Psoas muscle (tissue), 7 donors: ENCODE measurements at regions not wholly inside any gene's neighbourhood (a gene's known extent, or its start where the extent isn't known, plus 50 kb on each side); places are given as distances from the start of the nearest gene placed in this dataset.

Experiments used
- ATAC-seq, 4 donors: fragments of 200-7000 bp; cut with Tn5 transposase; one replicate each; pipeline ENCODE4 v1.9.1; 2020; ENCODE audit warnings: moderate library complexity in 3 of 4, mild to moderate bottlenecking in 2 of 4
- DNase-seq, 2 donors: peaks; one replicate each; pipeline ENCODE4 v3.0.0-alpha.2; 2020
- H3K27ac ChIP-seq: fragments of 200-600 bp; one replicate; pipeline ENCODE4 v1.8.0; 2022
- H3K27me3 ChIP-seq, 3 donors: fragments of 200-600 bp in 1 of 3; one replicate each; pipeline versions ENCODE4 v1.6.1 to v1.8.0; 2013 to 2022; ENCODE audit warnings: low read length in 2 of 3, mild to moderate bottlenecking in 2 of 3, moderate library complexity in 1 of 3; ENCODE audit not compliant: insufficient read depth in 3 of 3
- H3K36me3 ChIP-seq, 2 donors: fragments of 200-600 bp in 1 of 2; one replicate each; pipeline versions ENCODE4 v1.6.1 to v1.8.0; 2013 to 2022; ENCODE audit warnings: low read depth in 1 of 2, mild to moderate bottlenecking in 1 of 2, moderate library complexity in 1 of 2; ENCODE audit not compliant: insufficient read depth in 1 of 2
- H3K4me1 ChIP-seq: fragments of 200-600 bp; one replicate; pipeline ENCODE4 v1.8.0; 2022
- H3K4me3 ChIP-seq: fragments of 200-600 bp; one replicate; pipeline ENCODE4 v1.8.0; 2022; ENCODE audit warnings: mild to moderate bottlenecking
- H3K9me3 ChIP-seq: fragments of 200-600 bp; one replicate; pipeline ENCODE4 v1.8.0; 2022
- CTCF ChIP-seq: fragments of 200-600 bp; IDR thresholded peaks from one replicate; pipeline ENCODE4 v1.8.0; 2022; ENCODE audit warnings: antibody characterized with exemption
- WGBS, 3 donors: extraction: QIAGEN DNeasy Blood & Tissue Kit; methylation state at CpG; one replicate each; pipeline versions ENCODE4 v1.1.6 to v1.1.7; 2013; 5-methylcytosine and 5-hydroxymethylcytosine counted together
- intact Hi-C, 2 donors: fragments of 100-400 bp; cut with DNase I; formaldehyde crosslinking; loops; one replicate each; pipeline versions ENCODE4 v1.11.0 to v1.14.2; 2022
- donor health status: healthy with polysubstance abuse.
- donor health status: DM: no; HTN: no; CAD: no; lungs with moderate emphysema.
- donor health status: Bipolar disorder and iron deficiency.
- donor health status: healthy.
- donor health status: DM: yes; HTN: yes; CAD: no.
- donor health status: DM: no; HTN: no; CAD: no.
- donor health status: DM: yes; HTN: yes; CAD: no.

GRCh38 chr7:1300206-1300605 is 67.5 kb downstream of the UNCX start:
- DNase-seq, result peak in 1 of 2 donors; percentile 20
- Histone ChIP-seq H3K4me3 (no peak overlapping the region), H3K36me3 (no peaks in the 10 kb centered on the region), H3K9me3 (no peaks in the 10 kb centered on the region), H3K4me1 (no peaks in the 10 kb centered on the region), H3K27ac (no peak overlapping the region), H3K27me3 (peaks cover 0 to 65% (median 27%) of the 10 kb centered on the region in 3 donors)
- intact Hi-C loops, result no loop called here
- 67 to 77% (median 75%) methylated on average over 8 of the region's 8 CpGs for WGBS, 3 donors
- TF ChIP-seq CTCF, result no peak
- no peak for ATAC-seq

DNA sequence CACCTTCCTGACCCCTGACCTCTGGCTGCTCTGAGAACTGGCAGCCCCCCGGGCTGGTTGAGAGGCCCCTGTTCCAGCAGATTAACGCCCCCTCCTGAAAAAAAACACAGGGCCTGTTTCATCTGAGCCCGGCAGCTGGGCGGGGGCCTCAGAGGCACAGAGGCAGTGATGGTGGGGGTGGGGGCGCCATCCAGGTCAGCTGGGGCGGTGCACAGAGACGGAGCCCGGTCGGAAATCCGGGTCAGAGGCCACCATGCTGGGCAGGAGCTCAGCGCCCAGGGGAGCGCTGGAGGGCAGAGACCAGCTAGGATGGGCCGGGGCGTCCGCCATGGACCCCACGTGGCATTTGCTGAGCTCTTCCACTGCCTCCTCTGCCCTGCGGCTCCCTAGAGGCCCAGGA is 68.0 kb downstream of the UNCX start:
- no peak overlapping the region for H3K4me3 ChIP-seq
- no peak for TF ChIP-seq CTCF
- intact Hi-C loops, result no loop called here
- WGBS, 3 donors, result 60 to 65% (median 62%) methylated on average over 12 to 17 of the region's 17 CpGs
- ATAC-seq (no peak), DNase-seq (peak in 1 of 2 donors; percentile 42)
- H3K36me3 ChIP-seq, result no peaks in the 10 kb centered on the region
- no peaks in the 10 kb centered on the region for H3K9me3 ChIP-seq
- H3K4me1 ChIP-seq, result no peaks in the 10 kb centered on the region
- peaks cover 0 to 64% (median 25%) of the 10 kb centered on the region in 3 donors for H3K27me3 ChIP-seq
- H3K27ac ChIP-seq, result no peak overlapping the region

DNA sequence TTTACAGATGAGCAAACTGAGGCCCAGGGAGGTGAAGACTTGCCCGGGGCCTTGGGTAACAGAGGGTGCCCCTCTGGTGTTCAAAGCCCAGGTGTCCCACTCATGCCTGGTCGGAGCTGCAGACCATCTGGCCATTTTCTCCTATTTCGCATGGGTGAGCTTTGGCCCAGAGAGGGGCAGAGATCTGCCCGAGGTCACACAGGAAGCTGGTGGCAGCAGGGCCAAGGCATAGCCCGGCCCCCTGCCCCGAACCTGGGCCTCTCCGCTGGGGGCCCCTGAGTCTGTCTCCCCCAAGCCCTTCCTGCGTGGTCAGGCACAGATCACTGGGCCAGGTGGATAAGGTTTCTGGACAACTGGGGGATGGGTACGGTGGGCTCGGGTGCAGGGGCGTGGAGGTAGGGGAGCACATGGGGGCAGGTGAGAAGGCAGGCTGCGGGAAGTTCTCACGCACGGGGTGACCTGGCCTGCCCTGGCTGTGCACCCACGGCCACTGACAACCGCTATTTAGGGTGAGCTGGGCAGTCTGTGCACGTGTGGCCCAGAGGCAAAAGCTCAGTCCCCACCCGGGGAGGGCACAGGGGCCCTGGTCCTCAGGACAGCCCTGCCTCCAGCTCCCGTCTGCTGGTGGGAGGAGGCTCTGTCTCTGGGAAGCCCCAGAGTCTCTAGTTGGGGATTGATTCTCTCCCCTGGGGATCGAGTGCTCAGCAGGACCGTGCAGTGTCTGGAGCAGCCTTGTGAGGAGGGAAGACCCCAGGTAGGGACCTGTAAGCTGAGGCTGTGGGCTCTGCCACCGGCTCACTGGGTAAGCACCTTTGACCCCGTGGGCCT is 68.6 kb downstream of the UNCX start:
- TF ChIP-seq CTCF, result no peak
- Histone ChIP-seq H3K27ac (no peak overlapping the region), H3K4me3 (no peak overlapping the region), H3K9me3 (no peaks in the 10 kb centered on the region), H3K36me3 (no peaks in the 10 kb centered on the region), H3K4me1 (no peaks in the 10 kb centered on the region), H3K27me3 (peaks cover 0 to 57% (median 21%) of the 10 kb centered on the region in 3 donors)
- intact Hi-C loops, result no loop called here
- DNase-seq (peak; percentile 5 to 47), ATAC-seq (no peak)
- WGBS, 3 donors, result 48 to 57% (median 56%) methylated on average over 20 to 23 of the region's 23 CpGs

DNA sequence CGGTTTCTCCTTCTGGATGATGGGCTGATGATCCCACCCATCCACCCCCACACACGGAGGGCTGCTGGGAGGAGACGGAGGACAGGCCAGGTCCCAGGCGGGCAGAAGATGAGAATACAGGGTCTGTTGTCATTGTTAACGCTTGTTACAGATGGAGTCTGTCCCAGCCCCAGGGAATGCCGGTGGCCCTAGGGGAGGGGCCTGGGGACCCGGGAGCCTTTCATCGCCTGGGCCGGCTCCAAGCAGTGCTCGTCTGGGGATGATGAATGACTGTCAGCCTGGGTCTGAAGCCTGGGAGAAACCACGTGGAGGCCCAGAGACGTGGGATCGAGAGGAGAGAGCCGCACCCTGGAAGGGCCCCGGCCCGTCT is 69.2 kb downstream of the UNCX start:
- WGBS, 3 donors, result 57 to 58% (median 58%) methylated on average over 16 of the region's 16 CpGs
- ATAC-seq, result no peak
- Histone ChIP-seq H3K27me3 (peaks cover 0 to 51% (median 19%) of the 10 kb centered on the region in 3 donors), H3K9me3 (no peaks in the 10 kb centered on the region), H3K27ac (no peak overlapping the region), H3K4me3 (no peak overlapping the region), H3K4me1 (no peaks in the 10 kb centered on the region), H3K36me3 (no peaks in the 10 kb centered on the region)
- no peak for DNase-seq
- TF ChIP-seq CTCF, result no peak
- intact Hi-C loops, result no loop called here
